Astrocyte (in vitro differentiated cells and primary cell): ENCODE measurements at regions not wholly inside any gene's neighbourhood (a gene's known extent, or its start where the extent isn't known, plus 50 kb on each side); places are given as distances from the start of the nearest gene placed in this dataset.

ENCODE experiments used
- DNase-seq: peaks from one replicate; pipeline ENCODE4 v3.0.0-alpha.2; 2010; ENCODE audit warnings: low read depth
- FAIRE-seq: peaks from 2 replicates; lab custom pipeline; 2011; peaks lifted over from hg19 to GRCh38; lab: Jason Lieb, UNC
- H2AFZ ChIP-seq: 2 replicates; pipeline ENCODE4 v1.6.0; 2012; ENCODE audit warnings: low read depth, low read length, inconsistent platforms
- H3K27ac ChIP-seq: 2 replicates; pipeline ENCODE4 v1.5.1; 2011; ENCODE audit warnings: low read depth, low read length, inconsistent platforms
- H3K27me3 ChIP-seq: 2 replicates; pipeline ENCODE4 v1.6.0; 2011; ENCODE audit warnings: low read length, inconsistent platforms; ENCODE audit not compliant: insufficient read depth
- H3K36me3 ChIP-seq: 2 replicates; pipeline ENCODE4 v1.5.1; 2011; ENCODE audit warnings: low read length, inconsistent platforms; ENCODE audit not compliant: insufficient read depth
- H3K4me1 ChIP-seq: 2 replicates; pipeline ENCODE4 v1.5.1; 2011; ENCODE audit warnings: low read length, inconsistent platforms; ENCODE audit not compliant: insufficient read depth
- H3K4me2 ChIP-seq: 2 replicates; pipeline ENCODE4 v1.6.0; 2012; ENCODE audit warnings: low read length, inconsistent platforms
- H3K4me3 ChIP-seq: 2 replicates; pipeline ENCODE4 v1.5.1; 2011; ENCODE audit warnings: low read depth, mild to moderate bottlenecking, low read length, inconsistent platforms; ENCODE audit not compliant: insufficient read depth
- H3K79me2 ChIP-seq: 2 replicates; pipeline ENCODE4 v1.6.0; 2012; ENCODE audit warnings: mild to moderate bottlenecking, low read length, inconsistent platforms; ENCODE audit not compliant: insufficient read depth
- H3K9ac ChIP-seq: 2 replicates; pipeline ENCODE4 v1.6.0; 2012; ENCODE audit warnings: mild to moderate bottlenecking, low read length, inconsistent platforms
- H3K9me3 ChIP-seq: 2 replicates; pipeline ENCODE4 v1.5.1; 2012; ENCODE audit warnings: low read depth, mild to moderate bottlenecking, low read length, inconsistent platforms; ENCODE audit not compliant: insufficient read depth
- H4K20me1 ChIP-seq: 2 replicates; pipeline ENCODE4 v1.6.0; 2012; ENCODE audit warnings: low read length, inconsistent platforms; ENCODE audit not compliant: insufficient read depth
- H3K27ac Mint-ChIP-seq: one replicate; pipeline ENCODE4 v1.8.0; 2021; ENCODE audit warnings: mild to moderate bottlenecking, mixed read lengths; ENCODE audit not compliant: unreplicated experiment
- H3K27me3 Mint-ChIP-seq: one replicate; pipeline ENCODE4 v1.8.0; 2021; ENCODE audit warnings: low read depth, mixed read lengths; ENCODE audit not compliant: unreplicated experiment
- H3K36me3 Mint-ChIP-seq: one replicate; pipeline ENCODE4 v1.8.0; 2021; ENCODE audit warnings: low read depth, mixed read lengths; ENCODE audit not compliant: unreplicated experiment
- H3K4me1 Mint-ChIP-seq: one replicate; pipeline ENCODE4 v1.8.0; 2021; ENCODE audit warnings: low read depth, mixed read lengths; ENCODE audit not compliant: unreplicated experiment
- H3K4me3 Mint-ChIP-seq: one replicate; pipeline ENCODE4 v1.8.0; 2021; ENCODE audit warnings: mild to moderate bottlenecking, moderate library complexity, mixed read lengths; ENCODE audit not compliant: unreplicated experiment
- H3K9me3 Mint-ChIP-seq: one replicate; pipeline ENCODE4 v1.8.0; 2021; ENCODE audit warnings: mild to moderate bottlenecking, mixed read lengths; ENCODE audit not compliant: unreplicated experiment
- EZH2 ChIP-seq: IDR thresholded peaks from 2 replicates; pipeline ENCODE4 v1.6.1; 2012; ENCODE audit warnings: mild to moderate bottlenecking, low read length, inconsistent platforms; ENCODE audit not compliant: insufficient read depth
- TF ChIP-seq, protein P1 (sequence below): IDR thresholded peaks from 2 replicates; pipeline ENCODE4 v1.5.1; 2011; ENCODE audit warnings: low read depth, mild to moderate bottlenecking, inconsistent platforms, low read length, moderate library complexity; ENCODE audit not compliant: insufficient read depth

GRCh38 chr16:63174801-63175200, 1138.6 kb upstream of the CDH8 start:
- no peak for TF ChIP-seq EZH2
- TF ChIP-seq, protein P1, sequence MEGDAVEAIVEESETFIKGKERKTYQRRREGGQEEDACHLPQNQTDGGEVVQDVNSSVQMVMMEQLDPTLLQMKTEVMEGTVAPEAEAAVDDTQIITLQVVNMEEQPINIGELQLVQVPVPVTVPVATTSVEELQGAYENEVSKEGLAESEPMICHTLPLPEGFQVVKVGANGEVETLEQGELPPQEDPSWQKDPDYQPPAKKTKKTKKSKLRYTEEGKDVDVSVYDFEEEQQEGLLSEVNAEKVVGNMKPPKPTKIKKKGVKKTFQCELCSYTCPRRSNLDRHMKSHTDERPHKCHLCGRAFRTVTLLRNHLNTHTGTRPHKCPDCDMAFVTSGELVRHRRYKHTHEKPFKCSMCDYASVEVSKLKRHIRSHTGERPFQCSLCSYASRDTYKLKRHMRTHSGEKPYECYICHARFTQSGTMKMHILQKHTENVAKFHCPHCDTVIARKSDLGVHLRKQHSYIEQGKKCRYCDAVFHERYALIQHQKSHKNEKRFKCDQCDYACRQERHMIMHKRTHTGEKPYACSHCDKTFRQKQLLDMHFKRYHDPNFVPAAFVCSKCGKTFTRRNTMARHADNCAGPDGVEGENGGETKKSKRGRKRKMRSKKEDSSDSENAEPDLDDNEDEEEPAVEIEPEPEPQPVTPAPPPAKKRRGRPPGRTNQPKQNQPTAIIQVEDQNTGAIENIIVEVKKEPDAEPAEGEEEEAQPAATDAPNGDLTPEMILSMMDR = no peak
- Histone ChIP-seq H3K79me2 (no peaks in the 10 kb centered on the region), H3K4me3 (no peak overlapping the region), H3K36me3 (no peaks in the 10 kb centered on the region), H3K4me2 (no peak overlapping the region), H3K9me3 (peaks cover 2% of the 10 kb centered on the region), H2AFZ (no peak overlapping the region), H3K27ac (no peak overlapping the region), H4K20me1 (no peaks in the 10 kb centered on the region), H3K4me1 (no peaks in the 10 kb centered on the region), H3K9ac (no peak overlapping the region), H3K27me3 (no peaks in the 10 kb centered on the region)
- Mint-ChIP-seq H3K9me3 (no peaks in the 10 kb centered on the region), H3K27ac (no peak overlapping the region), H3K27me3 (no peaks in the 10 kb centered on the region), H3K4me3 (no peak overlapping the region), H3K36me3 (no peaks in the 10 kb centered on the region), H3K4me1 (no peaks in the 10 kb centered on the region)
- no peak for DNase-seq
- no peak for FAIRE-seq

DNA sequence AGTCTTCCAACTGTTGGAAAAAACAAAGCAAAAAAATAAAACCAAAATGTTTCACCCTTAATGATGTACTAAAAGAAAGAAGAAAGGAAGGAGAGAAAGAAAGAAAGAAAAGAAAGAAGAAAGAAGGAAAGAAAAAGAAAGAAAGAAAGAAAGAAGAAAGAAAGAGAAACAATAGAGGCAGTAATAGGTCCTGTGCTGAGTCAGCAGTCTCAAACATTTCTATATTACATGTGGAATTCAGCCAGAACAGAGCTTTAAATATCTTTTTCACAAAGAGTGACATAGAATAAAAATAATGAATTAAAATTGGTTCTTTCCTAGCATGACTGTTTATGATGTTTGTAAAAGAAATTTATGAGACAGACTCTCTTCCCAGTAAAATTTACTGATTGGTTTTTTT, 1135.3 kb upstream of the CDH8 start:
- peaks cover 5% of the 10 kb centered on the region for H3K9me3 ChIP-seq
- no peaks in the 10 kb centered on the region for H3K36me3 ChIP-seq
- no peak overlapping the region for H3K4me2 ChIP-seq
- Mint-ChIP-seq H3K4me3 (no peak overlapping the region), H3K4me1 (no peaks in the 10 kb centered on the region), H3K27me3 (no peaks in the 10 kb centered on the region), H3K36me3 (no peaks in the 10 kb centered on the region), H3K9me3 (no peaks in the 10 kb centered on the region), H3K27ac (no peak overlapping the region)
- no peak for DNase-seq
- TF ChIP-seq, protein P1 = no peak
- no peak for TF ChIP-seq EZH2
- no peaks in the 10 kb centered on the region for H4K20me1 ChIP-seq
- H3K27ac ChIP-seq = no peak overlapping the region
- no peak overlapping the region for H3K4me3 ChIP-seq
- no peaks in the 10 kb centered on the region for H3K79me2 ChIP-seq
- no peaks in the 10 kb centered on the region for H3K27me3 ChIP-seq
- H3K9ac ChIP-seq = no peak overlapping the region
- H2AFZ ChIP-seq = no peak overlapping the region
- no peaks in the 10 kb centered on the region for H3K4me1 ChIP-seq
- FAIRE-seq = no peak

- H3K4me3 ChIP-seq = no peak overlapping the region
- no peak for FAIRE-seq
- Mint-ChIP-seq H3K4me3 (no peak overlapping the region), H3K36me3 (no peaks in the 10 kb centered on the region), H3K9me3 (no peaks in the 10 kb centered on the region), H3K27ac (no peak overlapping the region), H3K27me3 (no peaks in the 10 kb centered on the region), H3K4me1 (no peaks in the 10 kb centered on the region)
- H4K20me1 ChIP-seq = no peaks in the 10 kb centered on the region
- no peak for DNase-seq
- H2AFZ ChIP-seq = no peak overlapping the region
- H3K9ac ChIP-seq = no peak overlapping the region
- TF ChIP-seq, protein P1 = no peak
- no peak for TF ChIP-seq EZH2
- no peaks in the 10 kb centered on the region for H3K27me3 ChIP-seq
- no peak overlapping the region for H3K4me2 ChIP-seq
- no peak overlapping the region for H3K27ac ChIP-seq
- no peaks in the 10 kb centered on the region for H3K36me3 ChIP-seq
- H3K9me3 ChIP-seq = peaks cover 5% of the 10 kb centered on the region
- H3K79me2 ChIP-seq = no peaks in the 10 kb centered on the region
- H3K4me1 ChIP-seq = no peaks in the 10 kb centered on the region
These were observed 1132.9 kb upstream of the CDH8 start for GRCh38 chr16:63169100-63169499.
